Endodermal cell (in vitro differentiated cells): ENCODE measurements at regions not wholly inside any gene's neighbourhood (a gene's known extent, or its start where the extent isn't known, plus 50 kb on each side); places are given as distances from the start of the nearest gene placed in this dataset.

ENCODE experiments used
- DNase-seq: peaks from one replicate; pipeline ENCODE4 v3.0.0-alpha.2; 2017
- H3K27ac ChIP-seq: 2 replicates; pipeline ENCODE4 v1.5.1; 2013; ENCODE audit warnings: mild to moderate bottlenecking, low read depth, low read length, moderate library complexity
- H3K27me3 ChIP-seq: 2 replicates; pipeline ENCODE4 v1.6.1; 2013; ENCODE audit warnings: mild to moderate bottlenecking, low read length, moderate library complexity; ENCODE audit not compliant: insufficient read depth, control insufficient read depth, poor library complexity, severe bottlenecking
- H3K36me3 ChIP-seq: 2 replicates; pipeline ENCODE4 v1.7.0; 2013; ENCODE audit warnings: mild to moderate bottlenecking, low read length, moderate library complexity; ENCODE audit not compliant: control insufficient read depth, insufficient read depth
- H3K4me1 ChIP-seq: one replicate; pipeline ENCODE4 v1.7.0; 2013; ENCODE audit warnings: low read length; ENCODE audit not compliant: control insufficient read depth, insufficient read depth
- H3K4me3 ChIP-seq: 2 replicates; pipeline ENCODE4 v1.5.1; 2013; ENCODE audit warnings: mild to moderate bottlenecking, low read length, moderate library complexity
- H3K9ac ChIP-seq: 2 replicates; pipeline ENCODE4 v1.6.1; 2013; ENCODE audit warnings: mild to moderate bottlenecking, low read length, moderate library complexity; ENCODE audit not compliant: poor library complexity, severe bottlenecking; ENCODE audit errors: extremely low read depth
- H3K9me3 ChIP-seq: 2 replicates; pipeline ENCODE4 v1.6.1; 2013; ENCODE audit warnings: mild to moderate bottlenecking, low read length, moderate library complexity; ENCODE audit not compliant: control insufficient read depth
- H3K27ac Mint-ChIP-seq: 2 replicates; pipeline ENCODE4 v1.8.0; 2020; ENCODE audit warnings: mixed read lengths
- H3K27me3 Mint-ChIP-seq: 2 replicates; pipeline ENCODE4 v1.8.0; 2021; ENCODE audit warnings: mild to moderate bottlenecking, mixed read lengths; ENCODE audit not compliant: insufficient read depth
- H3K36me3 Mint-ChIP-seq: 2 replicates; pipeline ENCODE4 v1.8.0; 2020; ENCODE audit warnings: low read depth, mixed read lengths
- H3K4me1 Mint-ChIP-seq: 2 replicates; pipeline ENCODE4 v1.8.0; 2020; ENCODE audit warnings: mixed read lengths
- H3K4me3 Mint-ChIP-seq: 2 replicates; pipeline ENCODE4 v1.8.0; 2020; ENCODE audit warnings: mild to moderate bottlenecking, moderate library complexity, mixed read lengths
- H3K9me3 Mint-ChIP-seq: 2 replicates; pipeline ENCODE4 v1.8.0; 2020; ENCODE audit warnings: mild to moderate bottlenecking, mixed read lengths
- CTCF ChIP-seq: fragments of 200-600 bp; sonication (generic); conservative IDR thresholded peaks from 2 replicates; pipeline ENCODE4 v1.5.0; 2021; ENCODE audit warnings: antibody characterized with exemption, mild to moderate bottlenecking
- WGBS, 2 experiments: methylation state at CpG; one replicate each; pipeline versions ENCODE4 v1.1.5 to v1.1.7; 2013; ENCODE audit warnings: missing lambda C conversion rate in 2 of 2, mixed read lengths in 1 of 2; ENCODE audit not compliant: insufficient coverage in 1 of 2, insufficient read length in 1 of 2; 5-methylcytosine and 5-hydroxymethylcytosine counted together

- TF ChIP-seq CTCF: no peak
- no peaks in the 10 kb centered on the region for H3K4me1 ChIP-seq
- H3K9ac ChIP-seq: no peak overlapping the region
- Mint-ChIP-seq H3K9me3 (no peaks in the 10 kb centered on the region), H3K36me3 (no peaks in the 10 kb centered on the region), H3K27me3 (no peaks in the 10 kb centered on the region), H3K27ac (no peak overlapping the region), H3K4me1 (no peaks in the 10 kb centered on the region), H3K4me3 (no peak overlapping the region)
- no peak overlapping the region for H3K27ac ChIP-seq
- no peaks in the 10 kb centered on the region for H3K27me3 ChIP-seq
- WGBS, 2 experiments: no CpG with 5 or more reads among the region's 1 CpG
- DNase-seq: no peak
- H3K9me3 ChIP-seq: no peaks in the 10 kb centered on the region
- no peaks in the 10 kb centered on the region for H3K36me3 ChIP-seq
- H3K4me3 ChIP-seq: no peak overlapping the region
Measured at GRCh38 chr14:47921133-47921532, 245.7 kb upstream of the MDGA2 start.

DNA sequence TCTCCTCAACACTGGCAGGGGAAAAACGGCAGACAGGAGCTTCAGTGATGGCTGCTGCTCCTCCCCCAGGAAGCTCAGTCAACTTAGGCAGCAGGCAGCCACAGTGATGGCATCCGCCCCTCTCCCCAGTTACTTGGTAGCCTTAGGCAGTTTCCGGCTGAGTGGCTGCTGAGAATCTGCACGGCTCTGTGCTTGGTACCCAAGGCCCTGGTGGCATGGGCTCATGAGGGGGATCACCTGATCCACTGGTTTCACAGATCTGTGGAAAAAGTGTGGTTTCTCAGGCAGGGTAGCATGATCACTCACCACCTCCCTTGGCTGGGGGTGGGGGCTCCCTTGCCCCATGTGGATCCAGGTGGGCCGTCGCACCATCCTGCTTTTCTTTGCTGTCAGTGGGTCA, 244.6 kb upstream of the MDGA2 start:
- WGBS, 2 experiments: 83 to 91% methylated on average over 2 to 6 of the region's 6 CpGs

GRCh38 chr14:47919334-47919846, 244.0 kb upstream of the MDGA2 start:
- H3K9ac ChIP-seq: no peak overlapping the region
- H3K36me3 Mint-ChIP-seq: no peaks in the 10 kb centered on the region
- peak; percentile 35 for DNase-seq
- H3K4me3 ChIP-seq: no peak overlapping the region
- no peaks in the 10 kb centered on the region for H3K9me3 ChIP-seq
- 91 to 94% methylated on average over 6 to 8 of the region's 8 CpGs for WGBS, 2 experiments
- TF ChIP-seq CTCF: no peak
- H3K27me3 ChIP-seq: no peaks in the 10 kb centered on the region
- H3K27me3 Mint-ChIP-seq: no peaks in the 10 kb centered on the region
- H3K4me1 Mint-ChIP-seq: peaks cover 1% of the 10 kb centered on the region
- H3K4me1 ChIP-seq: no peaks in the 10 kb centered on the region
- H3K27ac Mint-ChIP-seq: no peak overlapping the region
- no peak overlapping the region for H3K4me3 Mint-ChIP-seq
- no peaks in the 10 kb centered on the region for H3K9me3 Mint-ChIP-seq
- no peak overlapping the region for H3K27ac ChIP-seq
- no peaks in the 10 kb centered on the region for H3K36me3 ChIP-seq

More for the DNA sequence above, 244.6 kb upstream of the MDGA2 start:
- Histone ChIP-seq H3K36me3 (no peaks in the 10 kb centered on the region), H3K27ac (no peak overlapping the region), H3K27me3 (no peaks in the 10 kb centered on the region), H3K9ac (no peak overlapping the region), H3K4me1 (no peaks in the 10 kb centered on the region), H3K4me3 (no peak overlapping the region), H3K9me3 (no peaks in the 10 kb centered on the region)
- Mint-ChIP-seq H3K27me3 (no peaks in the 10 kb centered on the region), H3K27ac (no peak overlapping the region), H3K9me3 (no peaks in the 10 kb centered on the region), H3K4me1 (no peaks in the 10 kb centered on the region), H3K4me3 (no peak overlapping the region), H3K36me3 (no peaks in the 10 kb centered on the region)
- no peak for DNase-seq
- TF ChIP-seq CTCF: no peak
